HG03558 (cell line): ENCODE measurements at regions not wholly inside any gene's neighbourhood (a gene's known extent, or its start where the extent isn't known, plus 50 kb on each side); places are given as distances from the start of the nearest gene placed in this dataset.
"Not testable (repeated sequence)": the region's sequence is repeated elsewhere in the genome, so short reads cannot be mapped to it uniquely, and the experiment has no call there.

Experiments used
- ATAC-seq: cut with Tn5 transposase; IDR thresholded peaks from one replicate; pipeline ENCODE4 v1.9.1; 2021; ENCODE audit warnings: moderate number of reproducible peaks; ENCODE audit not compliant: unreplicated experiment; ENCODE audit errors: extremely low read depth

DNA sequence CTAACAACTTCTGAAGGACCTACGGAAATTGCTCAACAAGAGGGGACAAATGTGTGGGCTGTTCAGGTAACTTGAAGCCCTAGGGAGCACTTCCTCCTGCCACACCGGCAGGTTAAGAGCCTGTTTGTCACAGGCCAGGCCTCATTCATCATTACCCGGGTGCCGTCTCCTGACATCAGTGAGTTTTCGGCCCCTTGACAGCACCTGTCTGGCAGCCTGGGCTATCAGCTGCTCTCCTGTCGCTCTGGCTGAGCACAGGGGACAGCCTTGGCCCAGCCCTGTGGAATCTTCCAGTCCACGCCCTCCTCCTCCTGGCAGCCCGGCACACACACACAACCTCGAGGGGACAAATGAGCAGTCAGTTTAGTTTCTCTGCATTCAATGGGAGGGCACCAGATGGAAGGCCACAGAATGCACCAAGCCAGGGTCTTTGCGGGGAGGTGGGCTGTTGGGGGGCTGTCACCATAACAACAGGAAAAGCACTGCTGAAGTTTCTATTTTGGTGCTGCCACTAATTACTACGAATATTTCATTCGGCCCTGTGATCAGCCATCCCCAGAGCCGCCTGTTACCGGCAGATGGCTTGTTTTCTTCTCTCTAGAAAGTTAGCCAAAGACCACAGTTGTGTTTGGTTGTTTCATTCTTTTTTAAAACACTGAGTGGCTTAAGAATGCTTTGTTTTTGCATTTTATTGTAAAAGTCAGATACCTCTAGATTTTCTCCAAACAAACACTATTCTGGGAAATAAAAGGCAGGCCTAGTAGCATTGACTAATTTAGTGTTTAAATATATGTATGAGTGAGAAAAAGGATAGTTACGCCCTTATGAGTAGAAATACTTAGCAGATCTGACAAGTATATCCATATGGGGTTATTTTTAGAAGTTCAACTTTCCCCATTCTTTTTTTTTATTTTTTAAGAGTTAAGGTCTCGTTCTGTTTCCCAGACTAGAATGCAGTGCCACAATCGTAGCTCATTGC is 189.9 kb upstream of the NDUFV2 start:
- no peak for ATAC-seq

DNA sequence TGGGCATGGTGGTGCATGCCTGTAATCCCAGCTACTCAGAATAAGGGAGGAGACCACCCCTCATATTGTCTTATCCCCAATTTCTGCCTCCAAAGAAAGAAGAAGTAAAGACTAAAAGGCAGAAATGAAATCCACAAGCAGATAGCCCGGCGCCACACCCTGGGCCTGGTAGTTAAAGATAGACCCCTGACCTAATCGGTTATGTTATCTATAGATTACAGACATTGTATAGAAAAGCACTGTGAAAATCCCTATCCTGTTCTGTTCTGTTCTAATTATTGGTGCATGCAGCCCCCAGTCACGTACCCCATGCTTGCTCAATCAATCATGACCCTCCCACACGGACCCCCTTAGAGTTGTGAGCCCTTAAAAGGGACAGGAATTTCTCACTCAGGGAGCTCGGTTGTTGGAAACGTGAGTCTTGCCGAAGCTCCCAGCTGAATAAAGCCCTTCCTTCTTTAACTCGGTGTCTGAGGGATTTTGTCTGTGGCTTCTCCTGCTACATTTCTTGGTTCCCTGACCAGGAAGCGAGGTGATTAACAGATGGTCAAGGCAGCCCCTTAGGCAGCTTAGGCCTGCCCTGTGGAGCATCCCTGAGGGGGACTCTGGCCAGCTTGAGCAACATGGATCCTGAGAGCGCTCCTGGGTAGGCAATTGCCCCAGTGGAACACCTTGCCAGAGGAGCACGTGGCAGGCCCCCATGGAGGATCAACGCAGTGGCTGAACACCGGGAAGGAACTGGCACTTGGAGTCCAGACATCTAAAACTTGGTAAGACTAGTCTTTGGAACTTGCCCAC is 188.7 kb upstream of the NDUFV2 start:
- not testable (repeated sequence) for ATAC-seq

DNA sequence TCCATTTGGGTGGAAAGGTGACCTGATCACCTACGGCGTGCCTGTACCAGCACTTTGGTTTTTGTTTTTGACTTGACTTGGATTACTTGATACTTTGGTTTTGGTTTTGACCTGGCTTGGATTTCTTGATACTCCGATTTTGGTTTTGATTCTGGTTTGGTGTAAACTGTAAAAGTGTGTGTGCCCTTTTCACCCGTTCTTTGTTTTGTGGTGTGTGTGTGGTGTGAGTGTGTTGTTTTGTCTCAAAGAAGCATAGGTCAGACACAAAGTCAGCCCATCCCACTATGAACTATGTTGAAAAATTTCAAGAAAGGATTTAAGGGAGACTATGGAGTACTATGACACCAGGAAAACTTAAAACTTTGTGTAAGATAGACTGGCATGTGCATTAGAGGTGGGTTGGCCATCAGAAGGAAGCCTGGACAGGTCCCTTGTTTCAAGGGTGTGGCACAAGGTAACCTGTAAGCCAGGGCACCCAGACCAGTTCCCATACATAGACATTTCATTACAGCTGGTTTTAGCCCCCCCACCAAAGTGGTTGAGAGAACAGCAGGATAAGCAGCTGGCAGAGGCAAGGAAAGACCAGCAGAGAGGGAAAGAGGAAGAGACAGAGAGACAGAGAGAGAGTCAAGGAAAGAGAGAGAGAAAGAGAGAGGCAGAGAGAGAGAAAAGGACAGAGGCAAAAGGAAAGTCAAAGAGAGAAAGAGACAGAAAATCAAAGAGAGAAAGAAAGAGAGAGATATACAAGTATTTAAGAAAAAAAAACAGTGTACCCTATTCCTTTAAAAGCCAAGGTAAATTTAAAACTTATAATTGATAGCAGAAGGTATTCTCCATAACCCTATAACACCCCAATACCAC is 187.9 kb upstream of the NDUFV2 start:
- ATAC-seq = not testable (repeated sequence)

DNA sequence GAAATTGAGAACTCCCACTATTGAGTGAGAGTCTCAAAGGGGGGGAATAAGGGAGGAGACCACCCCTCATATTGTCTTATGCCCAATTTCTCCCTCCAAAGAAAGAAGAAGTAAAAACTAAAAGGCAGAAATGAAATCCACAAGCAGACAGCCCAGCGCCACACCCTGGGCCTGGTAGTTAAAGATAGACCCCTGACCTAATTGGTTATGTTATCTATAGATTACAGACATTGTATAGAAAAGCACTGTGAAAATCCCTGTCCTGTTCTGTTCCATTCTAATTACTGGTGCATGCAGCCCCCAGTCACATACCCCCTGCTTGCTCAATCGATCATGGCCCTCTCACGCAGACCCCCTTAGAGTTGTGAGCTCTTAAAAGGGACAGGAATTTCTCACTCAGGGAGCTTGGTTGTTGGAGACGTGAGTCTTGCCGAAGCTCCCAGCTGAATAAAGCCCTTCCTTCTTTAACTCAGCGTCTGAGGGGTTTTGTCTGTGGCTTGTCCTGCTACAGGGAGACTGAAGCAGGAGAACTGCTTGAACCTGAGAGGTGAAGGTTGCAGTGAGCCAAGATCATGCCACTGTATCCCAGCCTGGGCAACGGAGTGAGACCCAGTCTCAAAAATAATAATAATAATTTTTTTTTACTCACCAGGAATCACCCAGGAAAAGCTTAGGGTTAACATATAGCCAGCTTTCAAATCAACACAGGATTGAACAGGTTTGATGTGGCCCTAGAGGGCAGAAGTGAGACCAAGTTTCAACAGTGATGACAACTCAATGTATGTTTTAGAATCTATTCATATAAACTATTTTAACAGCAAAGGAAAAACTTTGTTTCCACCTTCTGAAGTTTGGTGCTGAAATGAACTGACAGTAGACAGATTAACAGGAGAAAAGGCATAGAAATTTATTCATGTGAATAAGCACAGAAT is 181.4 kb upstream of the NDUFV2 start:
- ATAC-seq = not testable (repeated sequence)

DNA sequence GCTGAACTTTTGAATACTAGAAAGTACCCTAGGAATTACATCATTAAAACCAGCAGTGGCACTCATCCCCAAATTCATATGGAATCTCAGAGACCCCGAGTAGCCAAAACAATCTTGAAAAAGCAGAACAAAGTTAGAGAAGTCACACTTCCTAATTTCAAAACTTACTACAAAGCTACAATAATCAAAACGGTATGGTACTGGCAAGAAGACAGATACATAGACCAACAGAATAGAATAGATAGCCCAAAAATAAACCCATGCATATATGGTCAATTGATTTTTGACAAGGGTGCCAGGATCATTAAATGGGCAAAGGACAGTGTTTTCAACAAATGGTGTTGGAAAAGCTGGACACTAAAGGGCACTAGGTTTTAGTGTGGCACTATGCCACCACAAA is 176.0 kb upstream of the NDUFV2 start:
- no peak for ATAC-seq

DNA sequence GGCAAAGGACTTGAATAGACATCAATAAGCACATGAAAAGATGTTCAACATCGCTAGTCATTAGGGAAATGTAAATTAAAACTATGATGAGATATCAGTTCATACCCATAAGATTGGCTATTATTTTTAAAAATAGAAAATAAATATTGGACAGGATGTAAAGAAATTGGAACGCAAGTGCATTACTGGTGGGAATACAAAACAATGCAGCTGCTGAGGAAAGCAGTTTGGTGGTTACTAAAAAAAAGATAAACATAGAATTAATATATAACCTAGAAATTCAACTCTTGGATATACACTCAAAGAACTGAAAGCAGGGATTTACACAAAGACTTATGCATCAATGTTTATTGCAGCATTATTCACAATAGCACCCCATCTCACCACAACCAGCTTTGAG is 174.5 kb upstream of the NDUFV2 start:
- no peak for ATAC-seq

DNA sequence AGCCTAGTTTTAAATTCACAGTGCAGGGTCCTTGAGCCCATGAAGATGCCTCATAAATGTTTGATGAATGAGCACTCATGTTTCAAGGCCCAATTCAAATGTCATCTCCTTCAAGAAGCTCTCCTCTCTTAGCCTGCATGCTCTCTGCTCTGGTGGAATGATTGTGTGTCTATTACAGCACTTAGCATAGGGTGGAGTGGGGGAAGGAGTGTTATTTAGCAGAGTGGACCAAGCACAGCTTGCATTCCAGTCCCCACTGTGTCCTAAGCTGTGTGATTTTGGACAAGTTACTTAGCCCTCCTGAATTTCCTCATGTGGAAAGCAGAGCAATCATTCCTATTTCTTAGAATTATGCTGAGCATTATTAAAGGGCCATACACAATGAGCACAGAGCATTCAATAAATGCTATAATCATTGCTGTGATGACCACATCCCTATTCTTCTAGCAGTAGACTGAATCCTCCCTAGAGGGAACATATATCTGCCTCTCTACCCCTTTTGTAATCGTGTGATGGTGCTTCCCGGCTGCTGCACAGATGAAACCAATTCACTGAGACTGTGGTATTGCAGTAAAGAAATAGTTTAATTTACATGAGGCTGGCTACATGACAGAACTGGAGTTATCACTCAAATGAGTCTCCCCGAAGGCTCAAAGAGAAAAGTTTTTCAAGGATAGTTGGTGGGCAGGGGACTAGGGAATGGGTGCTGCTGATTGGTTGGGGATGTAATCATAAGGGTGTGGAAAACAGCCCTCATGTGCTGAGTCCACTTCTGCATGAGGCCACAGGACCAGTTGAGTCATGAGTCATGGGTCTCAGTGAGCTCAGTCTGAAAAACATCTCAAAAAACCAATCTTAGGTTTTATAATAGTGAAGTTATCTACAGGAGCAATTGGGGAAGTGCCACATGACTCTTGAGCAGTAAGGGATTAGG is 173.4 kb upstream of the NDUFV2 start:
- ATAC-seq = no peak

DNA sequence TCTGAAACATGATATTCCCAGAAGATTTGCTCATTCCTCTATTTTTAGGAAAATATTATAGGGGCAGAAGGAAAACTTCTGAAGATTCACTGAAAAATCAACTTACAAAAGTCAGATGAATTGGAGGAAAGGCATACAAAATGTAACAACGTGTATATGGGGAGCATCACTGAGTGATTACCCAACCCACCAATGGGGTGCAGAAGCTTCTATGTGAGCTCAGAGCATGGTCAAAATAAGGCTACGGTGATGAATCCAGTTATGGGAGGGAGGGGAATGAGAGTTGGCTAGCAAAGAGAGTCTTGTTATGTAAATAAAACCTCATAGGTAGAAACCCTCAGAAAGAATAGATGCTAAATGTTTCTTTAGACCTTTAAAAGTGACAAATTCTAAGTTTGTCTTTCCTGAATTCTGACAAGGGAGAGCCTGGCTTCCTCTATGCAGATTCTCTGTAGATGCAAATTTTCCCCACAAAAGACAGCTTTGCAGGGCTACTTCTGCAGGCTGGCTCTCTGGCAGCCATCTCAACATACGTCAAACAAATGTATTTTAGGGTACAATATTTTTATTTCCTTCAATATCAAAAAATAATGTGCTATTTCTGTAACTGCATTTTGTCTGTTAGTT is 171.4 kb upstream of the NDUFV2 start:
- no peak for ATAC-seq

DNA sequence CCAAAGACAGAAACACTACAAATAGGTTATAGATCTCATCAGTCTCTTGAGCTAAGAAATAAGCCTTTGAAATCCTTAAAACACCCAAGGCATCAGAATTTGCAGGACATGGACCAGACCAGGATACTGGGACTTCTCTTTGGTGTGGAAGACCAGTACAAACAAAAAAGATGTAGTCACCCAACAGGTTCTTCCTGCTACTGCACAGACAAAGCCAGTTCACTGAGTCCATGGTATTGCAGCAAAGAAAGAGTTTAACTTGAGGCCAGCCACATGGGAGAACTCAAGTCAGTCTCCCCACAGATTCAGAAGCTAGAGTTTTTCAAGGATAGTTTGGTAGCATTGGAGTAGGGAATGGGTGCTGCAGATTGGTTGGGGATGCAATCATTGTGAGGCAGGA is 169.6 kb upstream of the NDUFV2 start:
- no peak for ATAC-seq

DNA sequence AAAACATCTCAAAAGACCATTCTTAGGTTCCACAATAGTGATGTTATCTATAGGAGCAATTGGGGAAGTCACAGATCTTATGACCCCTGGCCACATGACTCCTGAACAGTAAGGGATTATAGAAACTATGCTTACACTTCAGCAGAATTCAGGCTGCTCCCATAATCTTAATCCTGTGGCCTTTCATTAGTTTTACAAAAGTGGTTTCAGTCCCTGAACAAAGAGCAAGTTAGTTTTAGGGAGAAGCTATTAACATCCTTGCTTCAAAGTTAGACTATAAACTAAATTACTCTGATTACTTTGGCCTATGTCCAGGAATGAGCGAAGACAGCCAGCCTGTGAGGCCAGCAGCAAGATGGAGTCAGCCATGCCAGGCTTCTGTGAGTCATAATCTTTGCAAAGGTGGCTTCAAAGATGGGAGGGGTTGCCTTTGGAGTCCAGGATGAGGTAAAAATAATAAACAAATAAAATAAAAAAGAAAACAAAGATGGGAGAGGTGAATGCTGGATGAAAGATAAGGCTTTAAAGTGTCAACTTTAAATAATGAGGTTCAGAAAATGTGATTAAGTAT is 168.7 kb upstream of the NDUFV2 start:
- no peak for ATAC-seq

DNA sequence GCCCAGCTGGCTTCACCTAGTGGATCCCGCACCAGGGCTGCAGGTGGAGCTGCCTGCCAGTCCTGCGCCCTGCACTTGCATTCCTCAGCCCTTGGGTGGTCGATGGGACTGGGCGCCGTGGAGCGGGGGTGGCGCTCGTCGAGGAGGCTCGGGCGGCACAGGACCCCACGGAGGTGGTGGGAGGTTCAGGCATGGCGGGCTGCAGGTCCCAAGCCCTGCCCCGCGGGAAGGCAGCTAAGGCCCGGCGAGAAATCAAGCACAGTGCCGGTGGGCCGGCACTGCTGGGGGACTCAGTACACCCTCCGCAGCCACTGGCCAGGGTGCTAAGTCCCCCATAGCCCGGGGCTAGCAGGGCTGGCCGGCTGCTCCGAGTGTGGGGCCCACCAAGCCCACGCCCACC is 167.2 kb upstream of the NDUFV2 start:
- ATAC-seq = not testable (repeated sequence)

DNA sequence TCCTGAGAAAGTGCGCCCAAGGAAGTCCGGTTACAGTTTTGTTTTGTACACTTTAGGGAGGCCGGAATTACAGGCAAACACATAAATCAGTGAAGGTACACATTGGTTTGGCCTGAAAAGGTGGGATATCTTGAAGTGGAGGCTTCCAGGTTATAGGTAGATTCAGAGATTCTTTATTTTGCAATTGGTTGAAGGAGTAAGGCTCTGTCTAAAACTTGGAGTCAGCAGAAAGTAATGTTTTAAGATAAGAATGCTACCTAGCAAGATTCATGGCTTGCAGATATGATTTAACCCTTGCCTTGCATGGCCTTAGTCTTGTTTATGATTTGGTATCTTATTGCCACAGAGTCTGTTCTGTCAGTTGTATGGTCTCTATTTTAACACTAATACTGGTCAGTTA is 165.9 kb upstream of the NDUFV2 start:
- ATAC-seq = no peak

DNA sequence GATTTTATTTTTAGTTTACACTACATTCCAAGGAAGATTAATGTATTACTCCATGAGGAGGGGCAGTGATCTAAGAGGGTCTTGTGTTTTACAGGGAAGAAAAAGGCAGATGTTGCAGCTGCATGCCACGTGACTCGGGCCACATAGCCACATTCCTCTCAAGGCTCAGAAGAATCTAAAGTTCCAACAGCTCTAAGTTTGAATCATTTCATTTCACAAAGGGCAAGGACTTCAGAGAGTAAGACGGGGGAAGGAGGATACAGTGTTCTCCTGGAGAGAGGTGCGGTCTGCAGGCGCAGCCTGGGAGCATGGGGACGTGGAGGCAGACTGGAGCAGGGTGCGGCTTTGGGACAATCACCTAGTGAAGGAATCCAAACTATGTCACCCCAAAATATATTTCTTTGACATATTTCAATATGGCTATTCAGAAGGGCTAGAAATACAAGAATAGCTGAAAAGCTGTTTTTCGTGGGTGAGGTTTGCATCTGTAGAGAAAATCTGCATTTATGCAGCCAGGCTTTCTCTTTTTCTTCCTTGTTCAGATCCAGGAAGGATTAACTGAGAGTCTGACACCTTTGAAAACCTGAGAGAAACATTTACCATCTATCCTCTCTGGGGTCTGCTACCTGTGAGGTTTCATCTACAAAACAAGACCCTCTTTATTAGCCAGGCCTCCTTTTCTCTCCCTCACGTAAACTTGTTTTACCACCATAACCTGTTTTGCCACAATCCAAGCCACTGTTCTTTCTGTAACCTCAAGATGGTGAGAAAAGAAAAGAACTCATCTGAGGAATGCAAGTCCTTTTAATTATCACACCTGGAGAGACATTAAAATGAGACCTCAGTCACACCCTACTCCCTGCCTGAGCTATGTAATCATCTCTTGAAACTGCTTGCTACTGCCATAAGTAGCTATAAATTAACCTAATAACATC is 165.1 kb upstream of the NDUFV2 start:
- ATAC-seq = no peak

DNA sequence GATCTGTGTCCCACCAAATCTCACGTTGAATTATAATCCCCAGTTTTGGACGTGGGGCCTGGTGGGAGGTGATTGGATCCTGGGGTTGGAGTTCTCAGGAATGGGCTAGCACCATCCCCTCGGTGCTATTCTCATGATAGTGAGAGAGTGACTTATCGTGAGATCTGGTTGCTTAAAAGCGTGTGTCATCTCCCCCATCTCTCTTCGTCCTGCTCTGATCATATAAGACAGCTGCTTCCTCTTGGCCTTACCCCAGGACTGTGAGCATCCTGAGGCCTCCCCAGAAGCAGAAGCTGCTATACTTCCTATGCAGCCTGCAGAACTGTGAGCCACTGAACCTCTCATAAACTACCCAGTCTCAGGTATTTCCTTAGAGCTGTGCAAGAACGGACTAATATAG is 163.7 kb upstream of the NDUFV2 start:
- no peak for ATAC-seq

DNA sequence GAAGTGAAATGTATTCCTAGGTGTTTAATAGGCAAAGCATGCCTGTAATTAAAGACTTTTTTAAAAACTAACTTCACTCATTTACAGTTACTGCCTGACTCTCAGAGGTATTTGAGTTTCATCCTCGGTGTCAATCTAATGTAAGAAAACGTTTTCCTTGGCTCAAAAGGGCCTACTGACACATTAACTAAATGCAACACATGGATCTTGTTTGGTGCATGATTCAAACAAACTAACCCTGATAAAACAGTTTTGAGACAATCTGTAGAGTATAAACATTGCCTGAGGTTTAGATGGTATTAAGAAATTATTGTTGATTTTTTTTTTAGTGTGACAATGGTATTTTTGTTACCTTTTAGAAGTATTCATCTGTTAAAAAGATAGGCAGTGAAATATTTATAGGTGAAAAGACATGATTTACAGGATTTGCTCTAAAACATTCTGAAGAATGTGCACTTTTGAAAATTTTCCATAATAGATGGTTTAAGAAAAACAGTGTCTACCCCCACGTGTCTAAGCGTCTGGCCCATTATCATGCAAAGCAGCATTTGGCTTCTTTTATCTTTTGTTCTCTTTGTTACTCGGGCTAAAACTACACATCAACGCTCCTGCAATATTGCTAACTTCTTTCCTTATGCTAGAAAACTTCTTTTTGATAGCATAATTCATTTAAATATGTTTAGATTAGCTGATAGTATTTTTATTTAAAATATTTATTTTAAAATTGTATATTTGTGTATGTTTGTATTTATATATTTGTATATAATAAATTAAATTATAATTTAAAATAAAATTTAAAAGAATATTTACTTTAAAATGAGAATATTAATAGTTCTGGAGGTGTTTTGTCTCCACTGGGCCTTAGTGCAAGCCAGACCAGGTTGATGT is 160.2 kb upstream of the NDUFV2 start:
- no peak for ATAC-seq
